ENCODE measurements at regions not wholly inside any gene's neighbourhood (a gene's known extent, or its start where the extent isn't known, plus 50 kb on each side); places are given as distances from the start of the nearest gene placed in this dataset.

GRCh38 chr5:117833691-117834090 lies 1154.7 kb downstream of the DTWD2 start:
- Histone ChIP-seq H3K27me3 (ENCODE audit: control insufficient read depth, low read length) (no peaks in the 10 kb centered on the region), H3K27ac (ENCODE audit: low read depth, low read length) (no peak overlapping the region), H3K36me3 (ENCODE audit: control insufficient read depth, low read length) (no peaks in the 10 kb centered on the region), H3K79me2 (ENCODE audit: control insufficient read depth, low read length) (no peaks in the 10 kb centered on the region), H3K4me3 (ENCODE audit: low read length) (no peak overlapping the region), H4K20me1 (ENCODE audit: control insufficient read depth, insufficient read depth, low read depth, low read length) (no peaks in the 10 kb centered on the region), H3K9me2 (replicated peaks; ENCODE audit: control insufficient read depth, low read length) (no peaks in the 10 kb centered on the region), H3F3A (ENCODE audit: control insufficient read depth, insufficient read depth) (no peaks in the 10 kb centered on the region), H3K4me2 (ENCODE audit: low read length) (no peak overlapping the region), H3K4me1 (ENCODE audit: control insufficient read depth, low read length) (no peaks in the 10 kb centered on the region), H3K9me3 (ENCODE audit: control insufficient read depth, insufficient read depth, low read length) (no peaks in the 10 kb centered on the region; the same call in 1 of the 2 replicates)
- TF ChIP-seq EZH2phosphoT487 (IDR thresholded peaks at IDR 0.05; ENCODE audit: borderline replicate concordance, low read length) (no peak), CTCF (IDR thresholded peaks at IDR 0.05; ENCODE audit: low read depth, low read length, poor library complexity, severe bottlenecking) (no peak)

- no peaks in the 10 kb centered on the region; the same call in 1 of the 2 replicates for H3K9me3 ChIP-seq (ENCODE audit: control insufficient read depth, insufficient read depth, low read length)
- no peaks in the 10 kb centered on the region for H3K4me1 ChIP-seq (ENCODE audit: control insufficient read depth, low read length)
- TF ChIP-seq CTCF (IDR thresholded peaks at IDR 0.05; ENCODE audit: low read depth, low read length, poor library complexity, severe bottlenecking) (no peak), EZH2phosphoT487 (IDR thresholded peaks at IDR 0.05; ENCODE audit: borderline replicate concordance, low read length) (no peak)
- no peak overlapping the region for H3K4me2 ChIP-seq (ENCODE audit: low read length)
- H3F3A ChIP-seq (ENCODE audit: control insufficient read depth, insufficient read depth), result no peaks in the 10 kb centered on the region
- no peaks in the 10 kb centered on the region for H4K20me1 ChIP-seq (ENCODE audit: control insufficient read depth, insufficient read depth, low read depth, low read length)
- H3K4me3 ChIP-seq (ENCODE audit: low read length), result no peak overlapping the region
- no peaks in the 10 kb centered on the region for H3K9me2 ChIP-seq (replicated peaks; ENCODE audit: control insufficient read depth, low read length)
- H3K27me3 ChIP-seq (ENCODE audit: control insufficient read depth, low read length), result no peaks in the 10 kb centered on the region
- H3K27ac ChIP-seq (ENCODE audit: low read depth, low read length), result no peak overlapping the region
- no peaks in the 10 kb centered on the region for H3K36me3 ChIP-seq (ENCODE audit: control insufficient read depth, low read length)
- no peaks in the 10 kb centered on the region for H3K79me2 ChIP-seq (ENCODE audit: control insufficient read depth, low read length)
Observed at GRCh38 chr5:117829646-117830045, 1158.7 kb downstream of the DTWD2 start.

- no peak for TF ChIP-seq CTCF (IDR thresholded peaks at IDR 0.05; ENCODE audit: low read depth, low read length, poor library complexity, severe bottlenecking)
- TF ChIP-seq EZH2phosphoT487 (IDR thresholded peaks at IDR 0.05; ENCODE audit: borderline replicate concordance, low read length), result no peak
- Histone ChIP-seq H3K9me3 (ENCODE audit: control insufficient read depth, insufficient read depth, low read length) (no peaks in the 10 kb centered on the region), H3F3A (ENCODE audit: control insufficient read depth, insufficient read depth) (no peaks in the 10 kb centered on the region), H3K4me2 (ENCODE audit: low read length) (no peak overlapping the region), H3K4me3 (ENCODE audit: low read length) (no peak overlapping the region), H3K79me2 (ENCODE audit: control insufficient read depth, low read length) (no peaks in the 10 kb centered on the region), H3K27me3 (ENCODE audit: control insufficient read depth, low read length) (no peaks in the 10 kb centered on the region), H3K36me3 (ENCODE audit: control insufficient read depth, low read length) (no peaks in the 10 kb centered on the region), H4K20me1 (ENCODE audit: control insufficient read depth, insufficient read depth, low read depth, low read length) (no peaks in the 10 kb centered on the region), H3K4me1 (ENCODE audit: control insufficient read depth, low read length) (no peaks in the 10 kb centered on the region), H3K27ac (ENCODE audit: low read depth, low read length) (no peak overlapping the region), H3K9me2 (replicated peaks; ENCODE audit: control insufficient read depth, low read length) (no peaks in the 10 kb centered on the region)
Observed at GRCh38 chr5:117813850-117814249, 1174.5 kb downstream of the DTWD2 start.

GRCh38 chr5:117812861-117813260 lies 1175.5 kb downstream of the DTWD2 start:
- H3K9me2 ChIP-seq (replicated peaks; ENCODE audit: control insufficient read depth, low read length), result no peaks in the 10 kb centered on the region
- H3K27ac ChIP-seq (ENCODE audit: low read depth, low read length), result no peak overlapping the region
- no peaks in the 10 kb centered on the region for H4K20me1 ChIP-seq (ENCODE audit: control insufficient read depth, insufficient read depth, low read depth, low read length)
- no peak overlapping the region for H3K4me2 ChIP-seq (ENCODE audit: low read length)
- no peaks in the 10 kb centered on the region for H3K4me1 ChIP-seq (ENCODE audit: control insufficient read depth, low read length)
- H3F3A ChIP-seq (ENCODE audit: control insufficient read depth, insufficient read depth), result no peaks in the 10 kb centered on the region
- no peak for TF ChIP-seq EZH2phosphoT487 (IDR thresholded peaks at IDR 0.05; ENCODE audit: borderline replicate concordance, low read length)
- no peak for TF ChIP-seq CTCF (IDR thresholded peaks at IDR 0.05; ENCODE audit: low read depth, low read length, poor library complexity, severe bottlenecking)
- no peak overlapping the region for H3K4me3 ChIP-seq (ENCODE audit: low read length)
- no peaks in the 10 kb centered on the region for H3K79me2 ChIP-seq (ENCODE audit: control insufficient read depth, low read length)
- no peaks in the 10 kb centered on the region for H3K36me3 ChIP-seq (ENCODE audit: control insufficient read depth, low read length)
- no peaks in the 10 kb centered on the region for H3K27me3 ChIP-seq (ENCODE audit: control insufficient read depth, low read length)
- no peaks in the 10 kb centered on the region for H3K9me3 ChIP-seq (ENCODE audit: control insufficient read depth, insufficient read depth, low read length)
